Smooth muscle cell (in vitro differentiated cells): ENCODE measurements at regions not wholly inside any gene's neighbourhood (a gene's known extent, or its start where the extent isn't known, plus 50 kb on each side); places are given as distances from the start of the nearest gene placed in this dataset.

Source experiments
- DNase-seq: peaks from one replicate; lab custom pipeline; 2025; ENCODE audit not compliant: unreplicated experiment; lab: John Stamatoyannopoulos, UW
- H2AFZ ChIP-seq: fragments of 200-600 bp; sonication (generic); 2 replicates; pipeline ENCODE4 v1.6.0; 2016; ENCODE audit warnings: antibody characterized with exemption, low read depth, mild to moderate bottlenecking
- H3F3A ChIP-seq: fragments of 200-600 bp; sonication (generic); 2 replicates; pipeline ENCODE4 v1.6.0; 2017; ENCODE audit warnings: antibody characterized with exemption, low read depth
- H3K27ac ChIP-seq: fragments of 200-600 bp; sonication (generic); 2 replicates; pipeline ENCODE4 v1.5.1; 2016; ENCODE audit warnings: low read depth, mild to moderate bottlenecking
- H3K27me3 ChIP-seq: fragments of 200-600 bp; sonication (generic); 2 replicates; pipeline ENCODE4 v1.6.1; 2016; ENCODE audit warnings: low read depth, mild to moderate bottlenecking
- H3K36me3 ChIP-seq: fragments of 200-600 bp; sonication (generic); 2 replicates; pipeline ENCODE4 v1.5.1; 2016; ENCODE audit warnings: low read depth
- H3K4me1 ChIP-seq: fragments of 200-600 bp; sonication (generic); 2 replicates; pipeline ENCODE4 v1.5.1; 2016; ENCODE audit warnings: low read depth
- H3K4me2 ChIP-seq: fragments of 200-600 bp; sonication (generic); 2 replicates; pipeline ENCODE4 v1.6.0; 2016; ENCODE audit warnings: mild to moderate bottlenecking
- H3K4me3 ChIP-seq: fragments of 200-600 bp; sonication (generic); 2 replicates; pipeline ENCODE4 v1.5.1; 2016; ENCODE audit warnings: mild to moderate bottlenecking
- H3K79me2 ChIP-seq: fragments of 200-600 bp; sonication (generic); 2 replicates; pipeline ENCODE4 v1.6.0; 2016; ENCODE audit warnings: low read depth, mild to moderate bottlenecking
- H3K9ac ChIP-seq: fragments of 200-600 bp; sonication (generic); 2 replicates; pipeline ENCODE4 v1.6.0; 2016; ENCODE audit warnings: low read depth
- H3K9me3 ChIP-seq: fragments of 200-600 bp; sonication (generic); replicated peaks from 2 replicates; pipeline ENCODE4 v1.5.1; 2016; ENCODE audit warnings: low read depth
- H4K20me1 ChIP-seq: fragments of 200-600 bp; sonication (generic); 2 replicates; pipeline ENCODE4 v1.6.0; 2016; ENCODE audit warnings: low read depth
- WGBS: methylation state at CpG from one replicate; pipeline ENCODE4 v1.1.7; 2016; ENCODE audit warnings: low lambda C conversion rate; 5-methylcytosine and 5-hydroxymethylcytosine counted together
- TF ChIP-seq, protein P1 (sequence below): fragments of 200-600 bp; sonication (generic); IDR thresholded peaks from 2 replicates; pipeline ENCODE4 v1.5.1; 2017; ENCODE audit warnings: borderline replicate concordance, mild to moderate bottlenecking, antibody characterized with exemption; ENCODE audit not compliant: insufficient read depth, poor library complexity, severe bottlenecking

DNA sequence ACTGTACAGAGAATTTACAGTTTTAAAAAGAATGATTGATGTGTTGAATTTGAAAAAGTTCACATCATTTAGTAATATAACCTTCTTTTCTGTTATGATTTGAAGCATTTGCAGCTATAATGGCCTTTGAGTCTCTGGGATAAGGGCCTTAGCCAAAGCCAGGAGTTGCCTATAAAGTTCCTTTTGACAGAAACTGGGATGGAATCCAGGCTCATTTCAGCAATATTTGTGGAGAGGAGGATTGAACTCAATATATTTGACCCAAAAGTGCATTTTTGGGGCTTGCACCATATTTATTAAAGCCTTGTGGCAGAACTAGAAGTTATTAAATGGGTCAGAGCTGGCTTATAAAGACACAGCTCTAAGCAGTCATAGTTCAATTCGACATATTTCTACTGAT is 348.7 kb upstream of the EPHA3 start:
- WGBS, result 66% methylated on average over 1 of the region's 1 CpG
- DNase-seq, result no peak
- TF ChIP-seq, protein P1, sequence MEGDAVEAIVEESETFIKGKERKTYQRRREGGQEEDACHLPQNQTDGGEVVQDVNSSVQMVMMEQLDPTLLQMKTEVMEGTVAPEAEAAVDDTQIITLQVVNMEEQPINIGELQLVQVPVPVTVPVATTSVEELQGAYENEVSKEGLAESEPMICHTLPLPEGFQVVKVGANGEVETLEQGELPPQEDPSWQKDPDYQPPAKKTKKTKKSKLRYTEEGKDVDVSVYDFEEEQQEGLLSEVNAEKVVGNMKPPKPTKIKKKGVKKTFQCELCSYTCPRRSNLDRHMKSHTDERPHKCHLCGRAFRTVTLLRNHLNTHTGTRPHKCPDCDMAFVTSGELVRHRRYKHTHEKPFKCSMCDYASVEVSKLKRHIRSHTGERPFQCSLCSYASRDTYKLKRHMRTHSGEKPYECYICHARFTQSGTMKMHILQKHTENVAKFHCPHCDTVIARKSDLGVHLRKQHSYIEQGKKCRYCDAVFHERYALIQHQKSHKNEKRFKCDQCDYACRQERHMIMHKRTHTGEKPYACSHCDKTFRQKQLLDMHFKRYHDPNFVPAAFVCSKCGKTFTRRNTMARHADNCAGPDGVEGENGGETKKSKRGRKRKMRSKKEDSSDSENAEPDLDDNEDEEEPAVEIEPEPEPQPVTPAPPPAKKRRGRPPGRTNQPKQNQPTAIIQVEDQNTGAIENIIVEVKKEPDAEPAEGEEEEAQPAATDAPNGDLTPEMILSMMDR, result no peak

DNA sequence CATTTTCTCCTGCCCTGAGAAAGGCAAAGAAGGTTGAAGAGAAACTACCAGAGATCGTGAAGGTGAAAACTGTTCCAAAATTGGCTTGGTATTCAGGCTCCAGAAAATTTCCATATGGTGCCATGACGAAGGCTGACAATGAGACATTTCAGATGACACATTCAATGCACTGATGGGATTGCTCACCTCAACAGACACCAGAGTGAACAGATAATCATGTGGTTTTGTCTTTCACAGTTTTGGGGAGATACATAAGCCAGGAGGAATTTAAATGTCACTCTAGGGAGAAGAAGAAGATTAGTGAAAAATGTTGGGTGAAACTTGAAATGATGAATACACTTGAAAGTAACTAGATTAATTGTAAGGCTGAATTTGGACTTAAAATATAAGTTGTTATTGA is 339.7 kb upstream of the EPHA3 start:
- H3K79me2 ChIP-seq, result no peaks in the 10 kb centered on the region
- H4K20me1 ChIP-seq, result no peaks in the 10 kb centered on the region
- H3K4me1 ChIP-seq, result no peaks in the 10 kb centered on the region
- DNase-seq, result no peak
- H3K4me2 ChIP-seq, result no peak overlapping the region
- H3K27ac ChIP-seq, result no peak overlapping the region
- H3K36me3 ChIP-seq, result no peaks in the 10 kb centered on the region
- WGBS, result 80% methylated on average over 2 of the region's 2 CpGs
- H3K9ac ChIP-seq, result no peak overlapping the region
- no peak overlapping the region for H2AFZ ChIP-seq
- no peak overlapping the region for H3K4me3 ChIP-seq
- H3F3A ChIP-seq, result no peaks in the 10 kb centered on the region
- H3K9me3 ChIP-seq, result no peaks in the 10 kb centered on the region
- H3K27me3 ChIP-seq, result no peaks in the 10 kb centered on the region
- TF ChIP-seq, protein P1, result no peak

More for the DNA sequence above, 348.7 kb upstream of the EPHA3 start:
- Histone ChIP-seq H3K36me3 (no peaks in the 10 kb centered on the region), H2AFZ (no peak overlapping the region), H3K4me1 (no peaks in the 10 kb centered on the region), H3K27ac (no peak overlapping the region), H3F3A (no peaks in the 10 kb centered on the region), H3K4me3 (no peak overlapping the region), H3K4me2 (no peak overlapping the region), H3K79me2 (no peaks in the 10 kb centered on the region), H3K9me3 (no peaks in the 10 kb centered on the region), H4K20me1 (no peaks in the 10 kb centered on the region), H3K27me3 (no peaks in the 10 kb centered on the region), H3K9ac (no peak overlapping the region)

DNA sequence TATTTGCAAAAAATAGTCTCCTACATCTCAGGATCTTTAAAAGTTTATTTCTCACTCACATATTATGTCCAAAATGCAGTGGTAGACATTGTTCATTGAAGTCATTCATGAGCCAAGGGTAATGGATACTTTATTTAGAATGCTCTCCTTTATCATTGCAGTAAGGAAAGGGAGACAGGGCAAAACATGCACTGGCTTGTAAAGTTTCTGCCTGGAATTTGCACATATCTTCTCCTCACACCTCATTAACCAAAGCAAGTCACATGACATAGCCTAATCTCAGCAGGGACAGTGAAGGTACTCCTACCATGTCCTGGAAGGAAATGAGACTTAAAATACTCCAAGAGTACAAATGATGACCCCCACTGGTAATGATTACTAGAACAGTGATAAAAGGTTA is 333.7 kb upstream of the EPHA3 start:
- H4K20me1 ChIP-seq, result no peaks in the 10 kb centered on the region
- H3K79me2 ChIP-seq, result no peaks in the 10 kb centered on the region
- no peak overlapping the region for H2AFZ ChIP-seq
- no peaks in the 10 kb centered on the region for H3K36me3 ChIP-seq
- TF ChIP-seq, protein P1, result no peak
- no peaks in the 10 kb centered on the region for H3K27me3 ChIP-seq
- DNase-seq, result no peak
- H3K9me3 ChIP-seq, result no peaks in the 10 kb centered on the region
- no peak overlapping the region for H3K4me2 ChIP-seq
- no peak overlapping the region for H3K4me3 ChIP-seq
- H3K27ac ChIP-seq, result no peak overlapping the region
- no peak overlapping the region for H3K9ac ChIP-seq
- no peaks in the 10 kb centered on the region for H3K4me1 ChIP-seq
- H3F3A ChIP-seq, result no peaks in the 10 kb centered on the region

DNA sequence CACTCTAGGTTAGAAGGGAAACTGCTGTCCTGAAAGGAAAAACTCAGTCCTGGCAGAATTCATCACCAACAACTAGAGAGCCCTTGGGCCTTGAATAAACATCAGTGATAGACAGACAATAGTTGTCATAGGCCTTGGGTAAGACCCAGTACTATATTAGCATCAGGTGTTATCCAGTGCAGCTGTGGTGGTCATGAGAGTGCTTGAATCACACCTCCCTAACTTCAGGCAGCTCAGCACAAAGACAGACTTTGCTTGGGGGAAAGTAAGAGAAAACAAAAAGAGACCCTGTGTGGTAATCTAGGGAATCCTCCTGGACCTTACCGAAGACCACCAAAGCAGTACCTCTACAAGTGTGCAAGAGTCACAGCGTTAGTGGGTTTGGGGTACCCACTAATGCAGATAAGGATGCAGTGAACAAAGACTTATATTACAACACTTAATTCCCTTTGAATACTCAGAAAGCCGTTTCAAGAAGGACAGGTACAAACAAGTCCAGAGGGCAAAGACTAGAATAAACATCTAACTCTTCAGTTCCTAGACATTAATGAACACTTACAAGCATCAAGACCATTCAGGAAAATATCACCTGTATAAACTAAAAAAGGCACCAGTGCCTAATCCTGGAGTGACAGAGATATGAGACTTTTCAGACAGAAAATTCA is 332.3 kb upstream of the EPHA3 start:
- Histone ChIP-seq H3K9me3 (no peaks in the 10 kb centered on the region), H3K4me2 (no peak overlapping the region), H3K79me2 (no peaks in the 10 kb centered on the region), H4K20me1 (no peaks in the 10 kb centered on the region), H3K9ac (no peak overlapping the region), H3K36me3 (no peaks in the 10 kb centered on the region), H3K4me3 (no peak overlapping the region), H3K4me1 (no peaks in the 10 kb centered on the region), H2AFZ (no peak overlapping the region), H3K27me3 (no peaks in the 10 kb centered on the region), H3F3A (no peaks in the 10 kb centered on the region), H3K27ac (no peak overlapping the region)
- WGBS, result 83% methylated on average over 3 of the region's 3 CpGs
- TF ChIP-seq, protein P1, result no peak
- no peak for DNase-seq
